GM12878 (cell line): ENCODE measurements at regions not wholly inside any gene's neighbourhood (a gene's known extent, or its start where the extent isn't known, plus 50 kb on each side); places are given as distances from the start of the nearest gene placed in this dataset.

Experiments
- ATAC-seq: fragments of 200-7000 bp; cut with Tn5 transposase; 3 replicates; pipeline ENCODE4 v1.9.1; 2020; ENCODE audit warnings: mild to moderate bottlenecking, moderate library complexity
- BruUV-seq: library from RNA; stranded (reverse); fragments of 400-500 nt; replicated peaks from 2 replicates; lab custom pipeline; 2021; lab: Mats Ljungman, UMichigan
- CTCF ChIA-PET: fragments of 300-600 bp; sonication (Branson Sonifier 250); formaldehyde crosslinking; extraction: SDS; loops from one replicate; lab custom pipeline; 2021; ENCODE audit warnings: inconsistent platforms; lab: Yijun Ruan, JAX
- POLR2A ChIA-PET: fragments of 350-600 bp; formaldehyde crosslinking; extraction: SDS; loops from one replicate; lab custom pipeline; 2021; ENCODE audit warnings: inconsistent platforms; lab: Charles Lee
- RAD21 ChIA-PET: fragments of 300-600 bp; sonication (Branson Sonifier 250); formaldehyde crosslinking; loops from one replicate; lab custom pipeline; 2023; ENCODE audit warnings: antibody characterized with exemption; ENCODE audit not compliant: unreplicated experiment; lab: Charles Lee
- SMC1A ChIA-PET: fragments of 300-600 bp; sonication (Branson Sonifier 250); formaldehyde crosslinking; loops from one replicate; lab custom pipeline; 2023; ENCODE audit not compliant: unreplicated experiment, uncharacterized antibody; lab: Charles Lee
- DNase-seq: peaks from one replicate; pipeline ENCODE4 v3.0.0-alpha.2; 2011; ENCODE audit warnings: low read depth, low spot score
- FAIRE-seq: peaks from 3 replicates; lab custom pipeline; 2011; peaks lifted over from hg19 to GRCh38; lab: Jason Lieb, UNC
- H2AFZ ChIP-seq: 2 replicates; pipeline ENCODE4 v1.6.0; 2011; ENCODE audit warnings: low read depth, low read length, control low read depth; ENCODE audit not compliant: control insufficient read depth
- H3K27ac ChIP-seq: 2 replicates; pipeline ENCODE4 v1.5.1; 2011; ENCODE audit warnings: control low read depth; ENCODE audit not compliant: control insufficient read depth, insufficient read depth
- H3K27me3 ChIP-seq, 2 experiments: replicated peaks in 1 of 2; 2 replicates each; pipeline versions ENCODE4 v1.6.0 to v1.6.1; 2011; ENCODE audit warnings: low read length in 1 of 2; ENCODE audit not compliant: control insufficient read depth in 2 of 2, insufficient read depth in 2 of 2
- H3K36me3 ChIP-seq, 2 experiments: 2 replicates each; pipeline ENCODE4 v1.5.1; 2011; ENCODE audit warnings: low read length in 1 of 2; ENCODE audit not compliant: control insufficient read depth in 2 of 2, insufficient read depth in 2 of 2
- H3K4me1 ChIP-seq: 2 replicates; pipeline ENCODE4 v1.6.1; 2011; ENCODE audit warnings: mild to moderate bottlenecking, low read length, moderate library complexity, mixed read lengths; ENCODE audit not compliant: control insufficient read depth, insufficient read depth
- H3K4me2 ChIP-seq: 2 replicates; pipeline ENCODE4 v1.6.0; 2011; ENCODE audit warnings: control low read depth; ENCODE audit not compliant: control insufficient read depth, insufficient read depth
- H3K4me3 ChIP-seq: fragments of 200-600 bp; sonication (generic); 2 replicates; pipeline ENCODE4 v1.5.1; 2016
- H3K79me2 ChIP-seq: 2 replicates; pipeline ENCODE4 v1.6.0; 2011; ENCODE audit warnings: low read length; ENCODE audit not compliant: control insufficient read depth, insufficient read depth
- H3K9ac ChIP-seq: 2 replicates; pipeline ENCODE4 v1.8.0; 2011; ENCODE audit warnings: low read length, control low read depth, mixed read lengths; ENCODE audit not compliant: control insufficient read depth, insufficient read depth
- H3K9me3 ChIP-seq: replicated peaks from 3 replicates; pipeline ENCODE4 v1.5.1; 2011; ENCODE audit warnings: mild to moderate bottlenecking, low read length; ENCODE audit not compliant: control insufficient read depth, insufficient read depth
- H4K20me1 ChIP-seq: 2 replicates; pipeline ENCODE4 v1.6.0; 2011; ENCODE audit not compliant: control insufficient read depth, insufficient read depth
- BRCA1 ChIP-seq: IDR thresholded peaks from 2 replicates; pipeline ENCODE4 v1.6.1; 2011; ENCODE audit warnings: low read depth, low read length, improper control_type of control experiment
- CBFB ChIP-seq: IDR thresholded peaks from 2 replicates; pipeline ENCODE4 v1.6.1; 2016; ENCODE audit warnings: antibody characterized with exemption, low read depth
- CREB1 ChIP-seq: IDR thresholded peaks from 2 replicates; pipeline ENCODE4 v1.6.1; 2012; ENCODE audit warnings: low read depth, mild to moderate bottlenecking, inconsistent platforms
- FOXM1 ChIP-seq: IDR thresholded peaks from 2 replicates; pipeline ENCODE4 v1.6.1; 2012; ENCODE audit warnings: low read depth, mild to moderate bottlenecking, inconsistent platforms, low read length, moderate library complexity
- HDAC6 ChIP-seq: fragments of 200-600 bp; sonication (generic); IDR thresholded peaks from one replicate; pipeline ENCODE4 v1.8.0; 2017; ENCODE audit warnings: antibody characterized with exemption; ENCODE audit not compliant: unreplicated experiment
- HSF1 ChIP-seq: fragments of 150-350 bp; IDR thresholded peaks from 2 replicates; pipeline ENCODE4 v1.6.1; 2014; ENCODE audit warnings: mild to moderate bottlenecking, low read depth, low read length
- JUNB ChIP-seq: IDR thresholded peaks from 2 replicates; pipeline ENCODE4 v1.6.1; 2016; ENCODE audit warnings: antibody characterized with exemption, mild to moderate bottlenecking
- PKNOX1 ChIP-seq: fragments of 450-650 bp; IDR thresholded peaks from 2 replicates; pipeline ENCODE4 v1.6.1; 2016; ENCODE audit warnings: mild to moderate bottlenecking
- RB1 ChIP-seq: fragments of 450-650 bp; formaldehyde crosslinking; IDR thresholded peaks from 2 replicates; pipeline ENCODE4 v1.6.1; 2017; ENCODE audit warnings: mild to moderate bottlenecking, borderline replicate concordance
- RCOR1 ChIP-seq: conservative IDR thresholded peaks from 2 replicates; pipeline ENCODE4 v1.6.1; 2012; ENCODE audit warnings: low read depth, low read length, improper control_type of control experiment
- SKIL ChIP-seq: fragments of 450-650 bp; IDR thresholded peaks from 2 replicates; pipeline ENCODE4 v1.6.1; 2017; ENCODE audit warnings: mild to moderate bottlenecking, low read depth, inconsistent platforms; ENCODE audit not compliant: poor library complexity, severe bottlenecking
- WGBS: methylation state at CpG from one replicate; pipeline ENCODE4 v1.1.6; 2016; ENCODE audit warnings: low lambda C conversion rate; ENCODE audit not compliant: insufficient replicate concordance, insufficient coverage; ENCODE audit errors: missing lambda C conversion rate; 5-methylcytosine and 5-hydroxymethylcytosine counted together
- in situ Hi-C: fragments of 300-500 bp; cut with MboI; formaldehyde crosslinking; loops from 9 replicates; pipeline ENCODE4 v1.14.3; 2018; ENCODE audit warnings: mixed read lengths
- intact Hi-C: fragments of 100-400 bp; cut with micrococcal nuclease; formaldehyde crosslinking; loops from one replicate; pipeline ENCODE4 v1.14.2; 2022; ENCODE audit not compliant: unreplicated experiment

- TF ChIP-seq HSF1 (no peak), PKNOX1 (no peak), HDAC6 (no peak), CREB1 (no peak), SKIL (no peak), RCOR1 (no peak), JUNB (no peak)
These were observed 305.5 kb downstream of the ZNF536 start (continued) for GRCh38 chr19:30677702-30678101.

GRCh38 chr19:30676990-30677679 lies 305.0 kb downstream of the ZNF536 start:
- ChIA-PET RAD21 (no interaction called here), SMC1A (interaction anchor here (0.6 kb wide), 1 partner anchor 480 kb away, joined by 4 read pairs; no protein-coding TSS in a partner anchor), CTCF (interaction anchor here (1.6 to 2.5 kb wide), 2 partner anchors 9 to 11 kb away, joined by 4 to 10 read pairs; no protein-coding TSS in a partner anchor), POLR2A (no interaction called here)
- Histone ChIP-seq H3K4me1 (no peaks in the 10 kb centered on the region), H3K9ac (no peak overlapping the region), H3K9me3 (no peaks in the 10 kb centered on the region), H3K4me3 (no peak overlapping the region), H3K36me3 (no peaks in the 10 kb centered on the region), H3K79me2 (no peaks in the 10 kb centered on the region), H3K4me2 (no peak overlapping the region), H3K27me3 (no peaks in the 10 kb centered on the region), H3K27ac (no peak overlapping the region), H4K20me1 (no peaks in the 10 kb centered on the region), H2AFZ (no peak overlapping the region)
- intact Hi-C loops: no loop called here
- in situ Hi-C loops: loop anchor here (5.0 kb wide), 1 partner anchor 1555 kb away; no protein-coding TSS in a partner anchor
- DNase-seq: no peak
- ATAC-seq: no peak
- no peak for FAIRE-seq
- TF ChIP-seq HDAC6 (no peak), FOXM1 (no peak), RB1 (no peak), CBFB (no peak), BRCA1 (no peak)
- WGBS: 13% methylated on average over 8 of the region's 8 CpGs
- no TSS peak for BruUV-seq
